Loucy (cell line): ENCODE measurements at regions not wholly inside any gene's neighbourhood (a gene's known extent, or its start where the extent isn't known, plus 50 kb on each side); places are given as distances from the start of the nearest gene placed in this dataset.

Source experiments
- H2AFZ ChIP-seq: fragments of 200-600 bp; sonication (generic); 2 replicates; pipeline ENCODE4 v1.6.0; 2016; ENCODE audit warnings: antibody characterized with exemption, mild to moderate bottlenecking, low read length, moderate library complexity
- H3F3A ChIP-seq: fragments of 200-600 bp; 2 replicates; pipeline ENCODE4 v1.6.0; 2016; ENCODE audit warnings: antibody characterized with exemption, low read depth, mild to moderate bottlenecking
- H3K27me3 ChIP-seq: fragments of 200-600 bp; sonication (generic); 2 replicates; pipeline ENCODE4 v1.6.1; 2014; ENCODE audit warnings: low read length, mild to moderate bottlenecking; ENCODE audit not compliant: insufficient read depth, poor library complexity, severe bottlenecking
- H3K36me3 ChIP-seq: fragments of 200-600 bp; sonication (generic); 2 replicates; pipeline ENCODE4 v1.6.1; 2016; ENCODE audit warnings: low read length; ENCODE audit not compliant: insufficient read depth
- H3K4me1 ChIP-seq: fragments of 200-600 bp; sonication (generic); 2 replicates; pipeline ENCODE4 v1.5.1; 2014; ENCODE audit warnings: low read length, mild to moderate bottlenecking; ENCODE audit not compliant: insufficient read depth, poor library complexity, severe bottlenecking
- H3K4me2 ChIP-seq: fragments of 200-600 bp; sonication (generic); 2 replicates; pipeline ENCODE4 v1.6.0; 2014; ENCODE audit warnings: antibody characterized with exemption, low read length, low read depth, mild to moderate bottlenecking; ENCODE audit not compliant: poor library complexity, severe bottlenecking
- H3K4me3 ChIP-seq: fragments of 200-600 bp; sonication (generic); 2 replicates; pipeline ENCODE4 v1.5.1; 2014; ENCODE audit warnings: low read length, mild to moderate bottlenecking, mixed read lengths; ENCODE audit not compliant: poor library complexity, severe bottlenecking
- H3K79me2 ChIP-seq: fragments of 200-600 bp; sonication (generic); 2 replicates; pipeline ENCODE4 v1.6.1; 2014; ENCODE audit warnings: low read length; ENCODE audit not compliant: insufficient read depth
- H3K9ac ChIP-seq: fragments of 200-600 bp; sonication (generic); 2 replicates; pipeline ENCODE4 v1.6.0; 2014; ENCODE audit warnings: mild to moderate bottlenecking, low read depth, low read length, moderate library complexity; ENCODE audit not compliant: poor library complexity, severe bottlenecking
- H3K9me2 ChIP-seq: fragments of 200-600 bp; sonication (generic); replicated peaks from 2 replicates; pipeline ENCODE4 v1.6.1; 2016; ENCODE audit warnings: low read depth, low read length, mixed read lengths
- H3K9me3 ChIP-seq: fragments of 200-600 bp; sonication (generic); 2 replicates; pipeline ENCODE4 v1.6.1; 2014; ENCODE audit warnings: mild to moderate bottlenecking, antibody characterized with exemption, low read length, low read depth; ENCODE audit not compliant: insufficient read depth
- H4K20me1 ChIP-seq: fragments of 200-600 bp; sonication (generic); 2 replicates; pipeline ENCODE4 v1.6.0; 2014; ENCODE audit warnings: antibody characterized with exemption, low read length, mild to moderate bottlenecking; ENCODE audit not compliant: insufficient read depth, poor library complexity, severe bottlenecking
- EZH2phosphoT487 ChIP-seq: fragments of 200-600 bp; IDR thresholded peaks from 2 replicates; pipeline ENCODE4 v1.6.1; 2018; ENCODE audit warnings: antibody characterized with exemption, mild to moderate bottlenecking, moderate library complexity, borderline replicate concordance
- TF ChIP-seq, protein P1 (sequence below): fragments of 200-600 bp; sonication (generic); conservative IDR thresholded peaks from 2 replicates; pipeline ENCODE4 v1.5.1; 2014; ENCODE audit warnings: mild to moderate bottlenecking, antibody characterized with exemption, low read length

DNA sequence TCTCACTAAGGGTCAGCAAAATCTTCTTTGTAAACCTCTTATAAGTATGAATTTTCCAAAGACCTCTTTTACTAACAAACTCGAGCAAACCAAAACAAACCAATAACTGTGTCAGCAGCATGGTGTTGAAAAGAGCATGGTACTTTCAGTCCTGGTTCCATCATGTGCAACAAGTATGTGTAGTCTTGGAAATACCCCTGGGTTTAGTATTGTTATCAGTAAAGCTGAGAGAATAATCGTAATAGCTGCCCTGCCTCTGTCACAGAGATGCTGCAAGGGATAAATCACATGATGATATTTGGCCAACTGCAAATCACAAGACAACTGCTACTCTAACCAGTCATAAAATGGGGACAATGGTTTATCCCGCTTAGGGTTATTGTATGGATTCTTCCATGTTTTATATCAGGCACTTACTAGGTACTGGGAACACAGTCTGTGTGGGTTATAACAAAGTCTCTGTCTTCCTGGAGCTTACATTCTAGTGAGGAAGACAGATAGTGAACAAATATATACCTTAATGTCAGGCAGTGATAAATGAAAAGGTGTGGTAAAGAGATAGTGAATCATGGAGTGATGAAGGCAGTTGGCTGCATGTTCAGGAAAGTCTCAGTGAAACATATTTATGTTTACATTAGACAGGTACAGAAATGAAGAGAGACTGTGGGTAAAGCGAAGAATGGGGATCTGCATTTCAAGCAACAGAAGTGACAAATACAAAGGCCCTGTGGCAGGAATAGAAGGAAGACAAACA lies 60.5 kb upstream of the C10orf90 start:
- H3K9me2 ChIP-seq, result no peaks in the 10 kb centered on the region
- no peak overlapping the region for H3K9ac ChIP-seq

DNA sequence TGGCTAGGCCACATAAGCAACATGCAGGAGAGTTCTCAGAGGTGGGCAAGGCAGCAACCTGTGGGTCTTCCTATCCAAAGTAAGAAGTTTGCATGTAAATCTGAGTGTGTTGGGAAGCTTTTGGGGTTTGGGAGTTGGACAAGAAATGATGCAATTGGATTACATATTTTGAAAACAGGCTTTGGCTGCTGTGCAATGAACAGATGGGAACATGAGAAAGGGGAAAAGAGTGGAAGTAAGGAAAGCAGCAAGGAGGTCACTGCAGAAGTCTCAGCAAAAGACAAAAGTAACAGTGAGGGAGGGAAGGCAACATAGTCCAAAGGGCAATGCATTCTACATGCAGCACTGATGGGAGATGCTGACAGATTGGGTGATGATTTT lies 61.1 kb upstream of the C10orf90 start:
- Histone ChIP-seq H3K9me3 (peaks cover 2% of the 10 kb centered on the region; the same call in 1 of the 2 replicates), H3K4me2 (no peak overlapping the region), H3K4me3 (no peak overlapping the region), H3K9ac (no peak overlapping the region), H3K27me3 (no peaks in the 10 kb centered on the region), H2AFZ (no peak overlapping the region), H4K20me1 (no peaks in the 10 kb centered on the region), H3K79me2 (no peaks in the 10 kb centered on the region), H3F3A (no peaks in the 10 kb centered on the region), H3K4me1 (no peaks in the 10 kb centered on the region), H3K9me2 (no peaks in the 10 kb centered on the region), H3K36me3 (no peaks in the 10 kb centered on the region)
- TF ChIP-seq EZH2phosphoT487, result no peak

More for the DNA sequence above, 60.5 kb upstream of the C10orf90 start:
- Histone ChIP-seq H4K20me1 (no peaks in the 10 kb centered on the region), H3K36me3 (no peaks in the 10 kb centered on the region), H3K4me2 (no peak overlapping the region), H3K4me1 (no peaks in the 10 kb centered on the region), H3K9me3 (peaks cover 2% of the 10 kb centered on the region; the same call in 1 of the 2 replicates), H3K27me3 (no peaks in the 10 kb centered on the region), H3K4me3 (no peak overlapping the region), H3F3A (no peaks in the 10 kb centered on the region), H2AFZ (no peak overlapping the region), H3K79me2 (no peaks in the 10 kb centered on the region)
- TF ChIP-seq, protein P1, sequence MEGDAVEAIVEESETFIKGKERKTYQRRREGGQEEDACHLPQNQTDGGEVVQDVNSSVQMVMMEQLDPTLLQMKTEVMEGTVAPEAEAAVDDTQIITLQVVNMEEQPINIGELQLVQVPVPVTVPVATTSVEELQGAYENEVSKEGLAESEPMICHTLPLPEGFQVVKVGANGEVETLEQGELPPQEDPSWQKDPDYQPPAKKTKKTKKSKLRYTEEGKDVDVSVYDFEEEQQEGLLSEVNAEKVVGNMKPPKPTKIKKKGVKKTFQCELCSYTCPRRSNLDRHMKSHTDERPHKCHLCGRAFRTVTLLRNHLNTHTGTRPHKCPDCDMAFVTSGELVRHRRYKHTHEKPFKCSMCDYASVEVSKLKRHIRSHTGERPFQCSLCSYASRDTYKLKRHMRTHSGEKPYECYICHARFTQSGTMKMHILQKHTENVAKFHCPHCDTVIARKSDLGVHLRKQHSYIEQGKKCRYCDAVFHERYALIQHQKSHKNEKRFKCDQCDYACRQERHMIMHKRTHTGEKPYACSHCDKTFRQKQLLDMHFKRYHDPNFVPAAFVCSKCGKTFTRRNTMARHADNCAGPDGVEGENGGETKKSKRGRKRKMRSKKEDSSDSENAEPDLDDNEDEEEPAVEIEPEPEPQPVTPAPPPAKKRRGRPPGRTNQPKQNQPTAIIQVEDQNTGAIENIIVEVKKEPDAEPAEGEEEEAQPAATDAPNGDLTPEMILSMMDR, result no peak
- TF ChIP-seq EZH2phosphoT487, result no peak

DNA sequence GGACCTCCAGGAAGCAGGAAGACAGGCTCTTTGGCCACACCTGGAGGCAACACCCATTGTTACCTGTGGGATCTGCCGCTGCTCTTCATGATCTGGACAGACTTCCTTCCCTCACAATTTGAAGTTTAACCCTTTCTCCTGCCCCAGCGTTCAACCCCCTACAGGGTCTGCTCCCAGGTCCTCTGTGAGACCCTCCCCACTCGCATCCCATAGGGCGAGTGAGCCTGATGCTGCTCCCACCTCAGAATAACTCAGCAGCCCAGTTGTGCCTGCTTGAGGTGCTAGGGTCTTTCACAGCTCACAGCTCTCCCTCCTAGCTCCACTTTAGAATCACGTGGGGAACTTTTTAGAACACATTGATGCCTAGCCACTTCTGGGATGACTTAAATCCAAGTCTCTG lies 61.8 kb upstream of the C10orf90 start:
- Histone ChIP-seq H3K9ac (no peak overlapping the region), H3K9me2 (no peaks in the 10 kb centered on the region), H3F3A (no peaks in the 10 kb centered on the region), H3K4me2 (no peak overlapping the region), H3K4me3 (no peak overlapping the region), H3K27me3 (no peaks in the 10 kb centered on the region), H3K4me1 (no peaks in the 10 kb centered on the region), H4K20me1 (no peaks in the 10 kb centered on the region), H3K9me3 (peaks cover 2% of the 10 kb centered on the region; the same call in 1 of the 2 replicates), H3K79me2 (no peaks in the 10 kb centered on the region), H2AFZ (no peak overlapping the region), H3K36me3 (no peaks in the 10 kb centered on the region)
- TF ChIP-seq, protein P1, result no peak
- no peak for TF ChIP-seq EZH2phosphoT487

DNA sequence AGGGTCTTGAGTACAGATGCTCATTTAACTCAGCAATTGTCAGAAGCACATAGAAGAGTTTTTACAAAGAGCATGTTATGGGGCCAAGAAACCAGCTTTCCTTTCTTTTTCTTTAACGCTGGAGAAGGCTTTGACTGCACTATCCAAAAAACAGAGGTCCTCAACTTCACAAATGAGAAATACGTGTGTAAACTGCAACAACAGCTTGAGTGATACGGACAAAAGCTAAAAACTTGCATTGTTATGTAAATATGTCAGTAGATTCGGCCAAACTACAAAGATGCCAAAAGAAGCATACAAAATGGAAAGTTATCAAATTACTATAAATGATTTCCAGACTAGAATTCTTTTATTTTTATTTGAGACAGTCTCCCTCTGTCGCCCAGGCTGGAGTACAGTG lies 62.4 kb upstream of the C10orf90 start:
- Histone ChIP-seq H2AFZ (no peak overlapping the region), H3K9me3 (peaks cover 2% of the 10 kb centered on the region; the same call in 1 of the 2 replicates), H3K4me3 (no peak overlapping the region), H3K4me1 (no peaks in the 10 kb centered on the region), H3K27me3 (no peaks in the 10 kb centered on the region), H4K20me1 (no peaks in the 10 kb centered on the region), H3F3A (no peaks in the 10 kb centered on the region), H3K79me2 (no peaks in the 10 kb centered on the region), H3K36me3 (no peaks in the 10 kb centered on the region), H3K9ac (no peak overlapping the region), H3K4me2 (no peak overlapping the region), H3K9me2 (no peaks in the 10 kb centered on the region)
- TF ChIP-seq, protein P1, result no peak
- no peak for TF ChIP-seq EZH2phosphoT487
